ENCODE measurements at regions not wholly inside any gene's neighbourhood (a gene's known extent, or its start where the extent isn't known, plus 50 kb on each side); places are given as distances from the start of the nearest gene placed in this dataset.

DNA sequence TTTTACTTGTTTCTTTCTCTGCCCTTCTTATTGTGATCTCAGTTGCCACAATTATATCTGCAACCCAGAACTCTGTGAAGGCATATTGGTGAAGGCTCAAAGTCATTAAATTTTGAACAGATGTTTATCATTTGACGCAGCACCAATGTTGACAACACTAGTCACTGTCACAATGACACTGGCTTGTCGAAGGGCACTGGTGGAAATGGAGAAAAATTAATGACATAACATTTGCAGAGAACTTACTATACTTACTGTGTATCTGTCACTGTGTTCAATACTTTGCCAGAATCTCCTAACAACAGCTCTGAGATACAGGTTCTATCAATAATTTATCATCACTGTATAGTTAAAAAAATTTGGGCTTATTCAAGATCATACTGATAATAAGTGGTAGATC lies 1213.7 kb downstream of the NCAM2 start:
- POLR2A ChIA-PET = no interaction called here
- Mint-ChIP-seq H3K27me3 (ENCODE audit: insufficient read depth, unreplicated experiment) (no peaks in the 10 kb centered on the region), H3K4me3 (ENCODE audit: unreplicated experiment) (no peak overlapping the region)

GRCh38 chr21:22223385-22223784 lies 1225.2 kb downstream of the NCAM2 start:
- CTCF ChIA-PET = no interaction called here
- H3K4me1 ChIP-seq = peaks cover 21% of the 10 kb centered on the region; the same call in 1 of the 2 replicates
- Mint-ChIP-seq H3K27ac (ENCODE audit: unreplicated experiment) (peak overlapping the region; percentile 16), H3K36me3 (ENCODE audit: insufficient read depth, unreplicated experiment) (no peaks in the 10 kb centered on the region), H3K4me3 (ENCODE audit: unreplicated experiment) (peak overlapping the region; percentile 26), H3K27me3 (ENCODE audit: insufficient read depth, unreplicated experiment) (no peaks in the 10 kb centered on the region), H3K4me1 (ENCODE audit: low read depth, unreplicated experiment) (peaks cover 6% of the 10 kb centered on the region), H3K9me3 (ENCODE audit: unreplicated experiment) (no peaks in the 10 kb centered on the region)
- no TSS peak for BruUV-seq (replicated peaks)
- peak in 1 of 2 experiments; percentile 4 for DNase-seq
- intact Hi-C loops (cut with micrococcal nuclease; ENCODE audit: unreplicated experiment) = no loop called here
- H3K9me3 ChIP-seq = no peaks in the 10 kb centered on the region
- no peaks in the 10 kb centered on the region for H3K36me3 ChIP-seq (ENCODE audit: control insufficient read depth, insufficient read depth, low read length)
- TF ChIP-seq, protein P1, sequence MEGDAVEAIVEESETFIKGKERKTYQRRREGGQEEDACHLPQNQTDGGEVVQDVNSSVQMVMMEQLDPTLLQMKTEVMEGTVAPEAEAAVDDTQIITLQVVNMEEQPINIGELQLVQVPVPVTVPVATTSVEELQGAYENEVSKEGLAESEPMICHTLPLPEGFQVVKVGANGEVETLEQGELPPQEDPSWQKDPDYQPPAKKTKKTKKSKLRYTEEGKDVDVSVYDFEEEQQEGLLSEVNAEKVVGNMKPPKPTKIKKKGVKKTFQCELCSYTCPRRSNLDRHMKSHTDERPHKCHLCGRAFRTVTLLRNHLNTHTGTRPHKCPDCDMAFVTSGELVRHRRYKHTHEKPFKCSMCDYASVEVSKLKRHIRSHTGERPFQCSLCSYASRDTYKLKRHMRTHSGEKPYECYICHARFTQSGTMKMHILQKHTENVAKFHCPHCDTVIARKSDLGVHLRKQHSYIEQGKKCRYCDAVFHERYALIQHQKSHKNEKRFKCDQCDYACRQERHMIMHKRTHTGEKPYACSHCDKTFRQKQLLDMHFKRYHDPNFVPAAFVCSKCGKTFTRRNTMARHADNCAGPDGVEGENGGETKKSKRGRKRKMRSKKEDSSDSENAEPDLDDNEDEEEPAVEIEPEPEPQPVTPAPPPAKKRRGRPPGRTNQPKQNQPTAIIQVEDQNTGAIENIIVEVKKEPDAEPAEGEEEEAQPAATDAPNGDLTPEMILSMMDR (IDR thresholded peaks at IDR 0.05; ENCODE audit: insufficient read depth in 1 of 2, low read depth in 1 of 2, low read length in 1 of 2, severe bottlenecking in 1 of 2, unreplicated experiment in 1 of 2) = no peak
- no peak overlapping the region for H3K4me3 ChIP-seq (ENCODE audit: low read depth, low read length)
- POLR2A ChIA-PET = no interaction called here
- H3K27me3 ChIP-seq (replicated peaks; ENCODE audit: control insufficient read depth, insufficient read depth, low read length) = no peaks in the 10 kb centered on the region

More for the DNA sequence above, 1213.7 kb downstream of the NCAM2 start:
- intact Hi-C loops (cut with micrococcal nuclease; ENCODE audit: unreplicated experiment) = no loop called here
- Histone ChIP-seq H3K4me1 (peaks cover 9% of the 10 kb centered on the region; the same call in 1 of the 2 replicates), H3K4me3 (ENCODE audit: low read depth, low read length) (no peak overlapping the region), H3K9me3 (no peaks in the 10 kb centered on the region), H3K36me3 (ENCODE audit: control insufficient read depth, insufficient read depth, low read length) (no peaks in the 10 kb centered on the region), H3K27me3 (replicated peaks; ENCODE audit: control insufficient read depth, insufficient read depth, low read length) (no peaks in the 10 kb centered on the region)
- Mint-ChIP-seq H3K9me3 (ENCODE audit: unreplicated experiment) (peaks cover 2% of the 10 kb centered on the region), H3K27ac (ENCODE audit: unreplicated experiment) (no peak overlapping the region), H3K4me1 (ENCODE audit: low read depth, unreplicated experiment) (peaks cover 5% of the 10 kb centered on the region), H3K36me3 (ENCODE audit: insufficient read depth, unreplicated experiment) (peaks cover 6% of the 10 kb centered on the region)
- no peak for DNase-seq
- BruUV-seq (replicated peaks) = no TSS peak
- TF ChIP-seq, protein P1 (IDR thresholded peaks at IDR 0.05; ENCODE audit: insufficient read depth in 1 of 2, low read depth in 1 of 2, low read length in 1 of 2, severe bottlenecking in 1 of 2, unreplicated experiment in 1 of 2) = no peak
- CTCF ChIA-PET = no interaction called here

- Mint-ChIP-seq H3K36me3 (ENCODE audit: insufficient read depth, unreplicated experiment) (no peaks in the 10 kb centered on the region), H3K9me3 (ENCODE audit: unreplicated experiment) (no peaks in the 10 kb centered on the region), H3K27me3 (ENCODE audit: insufficient read depth, unreplicated experiment) (no peaks in the 10 kb centered on the region), H3K27ac (ENCODE audit: unreplicated experiment) (no peak overlapping the region), H3K4me1 (ENCODE audit: low read depth, unreplicated experiment) (peaks cover 6% of the 10 kb centered on the region), H3K4me3 (ENCODE audit: unreplicated experiment) (no peak overlapping the region)
- intact Hi-C loops (cut with micrococcal nuclease; ENCODE audit: unreplicated experiment) = no loop called here
- no peak for DNase-seq
- no TSS peak for BruUV-seq (replicated peaks)
- Histone ChIP-seq H3K27me3 (replicated peaks; ENCODE audit: control insufficient read depth, insufficient read depth, low read length) (no peaks in the 10 kb centered on the region), H3K4me1 (peaks cover 21% of the 10 kb centered on the region; the same call in 1 of the 2 replicates), H3K4me3 (ENCODE audit: low read depth, low read length) (no peak overlapping the region), H3K36me3 (ENCODE audit: control insufficient read depth, insufficient read depth, low read length) (no peaks in the 10 kb centered on the region), H3K9me3 (no peaks in the 10 kb centered on the region)
- ChIA-PET POLR2A (no interaction called here), CTCF (no interaction called here)
- TF ChIP-seq, protein P1 (IDR thresholded peaks at IDR 0.05; ENCODE audit: insufficient read depth in 1 of 2, low read depth in 1 of 2, low read length in 1 of 2, severe bottlenecking in 1 of 2, unreplicated experiment in 1 of 2) = no peak
Measured at GRCh38 chr21:22224261-22224660, 1226.1 kb downstream of the NCAM2 start.

Measured in Caco-2 (cell line).